ENCODE measurements at regions not wholly inside any gene's neighbourhood (a gene's known extent, or its start where the extent isn't known, plus 50 kb on each side); places are given as distances from the start of the nearest gene placed in this dataset.
A peak's percentile ranks its signal among the peaks of the same experiment; 100 is the strongest.

- no peak for DNase-seq
Observed at GRCh38 chr2:226652369-226652768, 147.3 kb downstream of the IRS1 start.

GRCh38 chr2:226649871-226650660 is 149.6 kb downstream of the IRS1 start:
- DNase-seq, result peak; percentile 83

- no peak for DNase-seq
Observed at GRCh38 chr2:226649201-226649600, 150.4 kb downstream of the IRS1 start.

- DNase-seq, result no peak
Observed at GRCh38 chr2:226647621-226648518, 151.8 kb downstream of the IRS1 start.

- DNase-seq, result no peak
Observed at GRCh38 chr2:226644399-226644865, 155.2 kb downstream of the IRS1 start.

- DNase-seq, result no peak
Observed at GRCh38 chr2:226643946-226644282, 155.7 kb downstream of the IRS1 start.

- no peak for DNase-seq
Observed at GRCh38 chr2:226643030-226643945, 156.3 kb downstream of the IRS1 start.

GRCh38 chr2:226641008-226641407 is 158.6 kb downstream of the IRS1 start:
- no peak for DNase-seq

GRCh38 chr2:226640501-226640900 is 159.1 kb downstream of the IRS1 start:
- DNase-seq, result no peak

- no peak for DNase-seq
Observed at GRCh38 chr2:226639550-226639949, 160.1 kb downstream of the IRS1 start.

GRCh38 chr2:226638576-226638975 is 161.0 kb downstream of the IRS1 start:
- DNase-seq, result no peak

- no peak for DNase-seq
Observed at GRCh38 chr2:226637383-226637782, 162.2 kb downstream of the IRS1 start.

- DNase-seq, result no peak
Observed at GRCh38 chr2:226636586-226636985, 163.0 kb downstream of the IRS1 start.

GRCh38 chr2:226634943-226635604 is 164.5 kb downstream of the IRS1 start:
- no peak for DNase-seq

- no peak for DNase-seq
Observed at GRCh38 chr2:226631671-226632070, 167.9 kb downstream of the IRS1 start.

- DNase-seq, result no peak
Observed at GRCh38 chr2:226631187-226631586, 168.4 kb downstream of the IRS1 start.

GRCh38 chr2:226625946-226626345 is 173.7 kb downstream of the IRS1 start:
- DNase-seq, result no peak

- DNase-seq, result no peak
Observed at GRCh38 chr2:226623587-226624368, 175.8 kb downstream of the IRS1 start.

- no peak for DNase-seq
Observed at GRCh38 chr2:226622484-226622883, 177.1 kb downstream of the IRS1 start.

- no peak for DNase-seq
Observed at GRCh38 chr2:226620176-226620575, 179.4 kb downstream of the IRS1 start.

- no peak for DNase-seq
Observed at GRCh38 chr2:226619707-226620106, 179.9 kb downstream of the IRS1 start.

All from dermis blood vessel endothelial cell (primary cell).